GF-D8 (cell line): ENCODE measurements at regions not wholly inside any gene's neighbourhood (a gene's known extent, or its start where the extent isn't known, plus 50 kb on each side); places are given as distances from the start of the nearest gene placed in this dataset.

ENCODE experiments used
- DNase-seq: peaks from one replicate; lab custom pipeline; 2025; lab: John Stamatoyannopoulos, UW

DNA sequence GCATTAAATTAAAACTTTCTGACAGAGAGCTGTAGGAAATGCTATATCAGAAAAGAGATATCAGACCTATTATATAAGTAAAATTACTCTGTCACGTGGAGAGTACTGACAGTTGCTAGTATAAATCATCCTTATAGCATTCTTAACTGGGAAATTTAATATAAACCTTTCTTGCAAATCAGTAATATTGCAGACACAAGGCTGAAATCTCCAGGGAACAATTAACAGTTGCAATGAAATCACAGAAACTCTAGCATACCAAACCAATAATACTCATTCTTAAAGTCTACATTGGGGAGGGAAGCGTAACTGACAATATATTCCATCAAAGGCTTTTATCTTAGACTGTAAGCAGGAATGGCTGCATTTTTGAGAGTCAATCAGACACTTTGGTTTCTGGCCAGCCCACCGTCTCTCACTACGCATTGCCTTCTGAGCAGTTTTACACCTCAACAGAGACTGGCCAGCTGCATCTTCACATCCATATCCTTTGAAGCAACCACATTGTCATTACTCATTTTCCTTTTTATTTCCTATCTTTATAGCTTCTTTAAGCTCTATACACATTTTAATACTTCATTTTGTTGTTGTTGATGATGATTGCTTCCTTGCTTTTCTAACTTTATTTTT lies 536.0 kb upstream of the CDH2 start:
- DNase-seq, result no peak

DNA sequence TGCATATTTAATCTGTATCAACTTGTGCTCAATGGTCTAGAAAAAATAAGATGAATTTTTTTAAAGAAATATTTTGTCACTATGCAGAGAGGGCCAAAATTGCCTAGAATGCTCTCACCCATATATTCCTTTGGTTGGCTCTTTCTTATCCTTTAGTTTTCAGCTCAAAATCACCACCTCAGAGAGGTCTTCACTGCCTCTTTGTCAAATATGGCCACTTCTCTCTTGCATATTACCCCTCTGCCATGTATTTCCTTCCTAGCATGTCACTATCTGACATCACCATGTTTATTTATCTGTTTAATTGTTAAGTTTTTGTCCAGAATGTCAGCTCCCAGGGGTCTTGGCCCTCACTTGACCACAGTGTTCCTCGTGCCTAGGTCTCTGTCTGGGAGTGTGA lies 535.2 kb upstream of the CDH2 start:
- no peak for DNase-seq

DNA sequence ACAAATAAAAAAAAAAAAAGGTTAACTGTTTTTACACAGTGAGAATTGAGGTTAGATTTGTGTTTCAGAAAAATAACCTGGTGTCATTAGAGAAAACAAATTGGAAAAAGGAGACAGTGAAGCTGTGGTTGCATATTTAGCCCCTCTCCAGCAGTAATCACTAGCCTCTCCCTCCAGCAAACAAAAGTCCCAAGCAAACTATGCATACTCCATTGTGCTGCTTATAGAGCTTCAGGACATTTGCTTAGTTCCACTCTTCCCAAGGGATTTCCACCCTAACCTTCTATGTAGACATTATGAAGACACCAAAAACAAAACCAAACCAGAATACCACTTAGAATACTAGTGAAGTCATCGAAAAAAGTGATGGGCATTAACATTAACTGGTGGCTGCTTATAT lies 534.2 kb upstream of the CDH2 start:
- no peak for DNase-seq

DNA sequence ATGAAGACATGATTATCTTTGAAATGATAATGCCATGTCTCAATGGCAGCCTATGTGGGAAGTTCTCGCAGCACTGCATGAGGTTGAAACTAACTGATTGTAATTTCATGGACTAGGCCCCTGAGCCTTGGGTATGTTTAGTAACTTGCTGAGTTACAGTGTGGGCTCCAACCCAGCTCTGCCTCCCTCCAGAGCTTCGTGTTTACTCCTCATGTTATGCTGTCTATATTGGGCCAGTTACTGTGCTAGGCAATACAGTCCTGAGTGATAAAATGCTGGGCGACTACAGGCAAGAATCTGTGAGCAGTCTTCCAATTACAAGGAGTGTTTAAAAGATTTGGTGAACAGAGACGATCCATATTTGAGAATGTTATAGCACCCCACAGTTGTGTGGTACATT lies 530.1 kb upstream of the CDH2 start:
- DNase-seq, result no peak

DNA sequence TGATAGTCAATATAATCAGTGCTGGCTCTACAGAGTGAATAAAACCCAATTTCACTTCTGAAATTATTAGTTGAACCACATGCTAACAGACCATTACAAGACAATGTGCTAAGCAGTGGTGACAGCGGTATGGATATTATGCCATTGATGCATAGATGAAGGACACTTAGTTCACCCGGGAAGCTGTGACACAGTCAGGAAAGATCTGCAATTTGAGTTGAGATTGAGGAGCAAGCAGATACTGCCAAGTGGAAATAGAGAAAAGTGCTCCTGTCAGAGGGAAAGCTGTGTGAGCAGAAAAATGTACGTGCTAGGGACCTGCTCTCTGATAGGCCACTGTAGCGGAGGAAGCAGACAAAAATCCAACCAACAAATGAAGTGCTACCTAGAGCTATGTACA lies 529.5 kb upstream of the CDH2 start:
- no peak for DNase-seq

DNA sequence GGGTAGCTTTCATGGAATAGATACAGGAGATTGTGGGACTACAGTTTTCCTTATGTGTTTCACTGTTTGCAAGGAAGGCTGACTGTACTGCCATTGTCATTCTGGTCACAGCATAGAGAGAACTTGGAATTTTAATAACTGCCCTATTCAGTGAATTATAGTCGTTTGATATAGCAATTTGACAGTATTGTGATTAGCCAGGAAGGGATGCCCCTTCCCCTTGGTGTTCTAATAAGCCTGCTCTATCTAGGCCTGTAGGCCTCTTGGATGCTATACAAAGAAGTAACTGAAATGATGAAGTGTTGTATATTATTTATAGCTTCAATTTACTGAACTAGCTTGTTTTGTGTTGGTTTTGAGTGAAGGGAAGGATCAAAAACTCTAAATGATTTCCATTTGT lies 528.6 kb upstream of the CDH2 start:
- no peak for DNase-seq

DNA sequence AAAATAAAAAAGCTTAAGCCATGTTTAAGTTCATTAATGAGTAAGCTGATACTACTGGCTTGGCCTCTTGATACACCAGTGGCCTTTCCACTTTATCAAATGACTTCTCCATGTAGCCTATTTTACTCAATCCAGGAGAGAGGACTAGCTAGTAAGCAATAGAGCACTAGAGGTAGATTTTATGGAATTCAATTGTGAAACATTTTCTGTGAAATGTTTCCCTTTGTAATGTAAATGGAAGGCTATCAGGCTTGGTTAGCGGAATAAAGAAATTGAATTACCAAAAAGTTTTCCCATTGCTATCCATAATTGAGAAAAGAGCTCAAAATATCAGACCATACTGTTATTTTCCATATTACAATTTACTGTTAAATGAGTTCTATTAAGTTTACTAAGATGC lies 515.4 kb upstream of the CDH2 start:
- DNase-seq, result no peak

DNA sequence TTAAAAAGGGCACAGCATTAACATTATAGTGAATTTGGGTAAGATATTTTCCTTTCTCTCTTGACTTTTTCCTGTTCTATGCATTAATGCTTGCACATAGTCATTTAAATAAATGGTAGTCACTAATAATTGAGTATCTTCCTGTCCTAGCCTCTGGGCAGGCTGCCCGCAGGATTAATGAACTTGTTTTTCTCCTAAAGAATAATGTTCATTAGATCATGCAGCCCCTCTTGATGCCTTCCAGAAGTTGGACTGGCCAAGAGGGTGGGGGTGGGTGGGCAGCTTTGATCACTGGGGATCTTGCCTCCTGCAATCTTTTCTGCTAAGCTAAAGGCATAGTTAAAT lies 514.5 kb upstream of the CDH2 start:
- no peak for DNase-seq

DNA sequence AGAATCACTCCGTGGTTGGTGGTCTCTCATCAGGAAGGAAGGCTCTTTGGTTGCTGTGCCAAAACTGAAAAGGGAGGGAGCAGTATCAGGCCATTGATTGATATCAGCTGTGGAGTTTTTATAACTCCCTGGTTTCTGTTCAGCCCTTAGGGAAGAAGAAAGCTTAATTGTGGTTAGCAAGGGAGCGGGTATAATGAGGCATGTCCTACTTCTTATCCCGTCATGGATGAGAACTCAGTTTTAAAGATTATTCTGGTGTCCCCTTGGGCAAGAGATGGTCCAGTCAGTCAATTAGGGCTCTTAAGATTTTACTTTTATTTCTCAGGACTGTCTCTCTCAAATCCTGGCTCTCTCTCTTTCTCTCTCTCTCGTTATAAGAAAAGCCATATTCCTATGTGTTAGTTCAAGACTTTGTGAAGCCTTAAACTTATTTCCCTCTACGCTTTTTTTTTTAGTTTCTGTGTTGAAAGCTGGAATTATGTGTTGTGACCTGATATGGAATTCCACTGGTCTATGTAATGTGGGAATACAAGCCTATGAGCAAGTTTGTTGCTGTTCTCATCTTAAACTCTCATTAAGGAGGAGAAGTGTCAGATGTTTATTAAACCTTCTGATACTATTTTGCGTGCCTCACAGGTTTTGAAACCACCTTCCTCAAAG lies 514.0 kb upstream of the CDH2 start:
- no peak for DNase-seq

DNA sequence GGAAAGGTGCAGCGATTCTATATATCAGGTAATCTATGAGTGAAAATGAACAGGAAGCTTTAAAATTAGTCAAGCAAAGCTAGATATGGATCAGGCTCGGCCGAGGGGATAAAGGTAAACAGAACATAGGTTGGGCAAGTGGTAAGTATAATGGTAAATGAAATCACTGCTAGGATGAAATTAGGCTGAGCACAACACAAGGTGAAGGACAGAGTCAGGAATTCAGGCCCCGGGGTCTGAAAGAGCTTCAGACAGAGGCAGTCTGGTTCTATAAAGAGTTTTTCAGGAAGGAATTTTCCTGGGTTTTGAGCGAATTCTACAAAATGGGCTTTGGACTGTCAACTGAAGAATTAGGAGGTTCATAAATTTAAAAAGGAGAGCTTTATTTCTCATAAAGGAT lies 513.2 kb upstream of the CDH2 start:
- DNase-seq, result no peak

DNA sequence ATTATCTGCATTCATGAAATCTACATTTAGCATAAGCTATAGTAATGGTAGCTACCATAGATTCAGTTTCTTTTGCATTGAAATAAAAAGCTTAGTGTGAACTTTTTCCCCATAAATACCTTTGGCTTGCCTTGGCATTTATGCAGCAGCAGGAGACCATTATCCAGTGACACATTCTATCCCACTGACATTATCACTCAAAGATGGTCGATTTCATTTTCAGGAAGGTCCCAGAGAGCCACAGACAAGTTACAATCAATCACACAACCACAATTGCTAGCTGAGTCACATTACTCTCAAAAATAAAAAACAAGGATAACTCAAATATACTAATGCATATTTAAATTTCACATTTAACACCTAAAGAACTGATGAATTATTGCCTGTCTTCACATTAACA lies 512.7 kb upstream of the CDH2 start:
- no peak for DNase-seq

DNA sequence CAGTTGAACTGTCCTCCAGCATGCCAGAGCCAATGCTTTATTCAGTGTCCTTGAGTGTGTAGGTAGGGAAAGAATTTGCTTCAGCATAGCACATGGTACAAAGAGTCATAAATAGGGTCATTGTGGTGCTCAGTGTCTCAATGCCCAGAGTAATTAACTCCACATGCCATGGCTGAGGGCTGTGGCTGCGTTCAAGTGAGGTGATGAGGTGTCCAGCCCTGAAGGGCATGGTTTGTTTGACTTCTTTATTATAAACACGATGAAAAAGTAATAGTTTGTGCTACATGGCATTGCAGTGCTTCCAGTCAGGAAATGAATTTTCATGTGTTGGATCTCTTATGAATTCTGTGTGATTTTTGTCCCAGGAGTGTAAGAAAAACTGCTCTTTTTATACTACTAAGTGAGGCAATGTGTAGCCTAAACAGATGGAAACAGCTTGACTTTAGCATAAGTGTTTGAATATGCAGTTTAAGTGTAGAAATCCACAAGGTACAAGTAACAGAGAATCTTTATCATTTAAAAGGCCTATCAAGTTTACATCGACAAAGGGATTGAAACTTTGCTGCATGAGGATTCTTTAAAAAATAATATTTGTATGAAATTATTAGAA lies 507.9 kb upstream of the CDH2 start:
- no peak for DNase-seq

DNA sequence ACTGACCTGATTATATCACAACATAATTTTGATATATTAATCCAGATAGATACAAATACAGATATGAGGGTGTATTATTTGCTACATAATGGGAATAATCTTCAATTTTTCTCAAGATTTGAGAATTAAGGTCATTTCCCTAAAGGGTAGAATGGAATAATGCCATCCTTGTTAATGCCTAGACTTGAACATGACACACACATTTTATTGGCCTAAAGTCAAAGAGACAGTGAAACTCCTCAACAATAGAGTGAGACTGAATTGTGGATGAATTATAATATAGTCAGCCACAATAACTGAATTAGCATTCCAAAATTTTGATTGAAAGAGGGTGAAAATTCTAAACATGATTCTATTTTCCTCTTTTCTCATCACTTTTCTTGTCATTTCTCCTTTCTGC lies 506.0 kb upstream of the CDH2 start:
- DNase-seq, result no peak

DNA sequence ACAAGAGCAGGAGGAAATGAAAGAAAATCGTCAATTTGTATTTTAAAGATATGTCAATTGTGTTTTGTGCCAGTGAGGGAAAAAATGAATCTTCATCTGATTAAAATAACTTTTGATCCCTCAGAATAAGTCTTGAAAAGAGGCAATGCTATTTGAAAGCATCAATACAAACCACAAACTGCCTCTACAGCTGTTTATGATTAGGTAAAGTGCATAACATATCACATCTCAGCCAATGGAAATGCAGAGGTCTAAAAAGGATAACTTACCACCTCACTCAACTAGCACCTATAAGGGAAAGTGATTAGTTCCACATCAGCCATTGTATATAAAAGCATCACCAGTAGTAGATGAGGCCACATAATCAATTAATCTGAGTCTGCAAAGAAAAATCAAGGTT lies 492.2 kb upstream of the CDH2 start:
- DNase-seq, result no peak

DNA sequence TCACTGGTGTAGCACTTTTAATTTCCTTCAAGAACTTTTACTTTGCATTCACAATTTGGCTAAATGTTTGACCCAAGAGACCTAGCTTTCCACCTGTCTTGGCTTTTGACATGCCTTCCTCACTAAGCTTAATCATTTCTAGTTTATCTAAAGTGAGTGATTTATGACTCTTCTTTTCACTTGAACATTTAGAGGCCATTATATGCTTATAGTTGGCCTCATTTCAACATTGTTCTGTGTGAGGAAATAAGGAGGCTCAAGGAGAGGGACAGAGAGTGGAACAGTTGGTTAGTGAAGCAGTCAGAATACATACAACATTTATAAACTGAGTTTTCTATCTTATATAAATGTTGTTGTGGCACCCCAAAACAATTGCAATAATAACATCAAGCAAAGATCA lies 489.3 kb upstream of the CDH2 start:
- DNase-seq, result no peak

DNA sequence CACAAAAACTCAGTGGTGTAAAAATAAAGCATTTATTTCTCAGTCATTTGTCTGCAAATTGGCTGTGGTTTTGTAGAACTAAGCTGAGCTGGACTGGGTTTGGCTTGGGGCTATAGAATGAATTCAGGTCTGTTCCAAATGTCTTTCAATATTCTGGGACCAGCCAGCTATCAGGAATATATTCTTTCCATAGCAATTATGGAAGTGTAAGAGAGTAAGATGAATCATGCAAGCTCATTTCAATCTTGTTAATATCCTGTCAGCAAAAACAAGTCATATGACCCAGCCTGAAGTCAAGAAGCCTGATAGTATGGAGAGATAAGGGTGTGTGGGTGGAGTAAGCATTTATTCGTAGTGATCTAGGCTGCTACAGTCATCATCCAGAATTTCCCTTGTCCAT lies 481.0 kb upstream of the CDH2 start:
- DNase-seq, result no peak

DNA sequence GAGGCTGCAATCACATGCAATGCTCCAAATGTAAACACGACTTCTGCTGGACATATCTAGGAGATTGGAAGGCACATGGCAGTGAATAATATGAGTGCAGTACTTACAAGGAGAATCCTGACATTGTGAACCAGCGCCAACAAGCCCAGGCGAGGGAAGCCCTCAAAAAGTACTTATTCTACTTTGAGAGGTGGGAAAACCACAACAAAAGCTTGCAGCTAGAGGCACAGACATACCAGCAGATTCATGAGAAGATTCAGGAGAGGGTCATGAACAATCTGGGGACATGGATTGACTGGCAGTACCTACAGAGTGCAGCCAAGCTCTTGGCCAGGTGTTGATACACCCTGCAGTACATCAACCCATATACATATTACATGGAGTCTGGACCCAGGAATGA lies 475.7 kb upstream of the CDH2 start:
- no peak for DNase-seq

DNA sequence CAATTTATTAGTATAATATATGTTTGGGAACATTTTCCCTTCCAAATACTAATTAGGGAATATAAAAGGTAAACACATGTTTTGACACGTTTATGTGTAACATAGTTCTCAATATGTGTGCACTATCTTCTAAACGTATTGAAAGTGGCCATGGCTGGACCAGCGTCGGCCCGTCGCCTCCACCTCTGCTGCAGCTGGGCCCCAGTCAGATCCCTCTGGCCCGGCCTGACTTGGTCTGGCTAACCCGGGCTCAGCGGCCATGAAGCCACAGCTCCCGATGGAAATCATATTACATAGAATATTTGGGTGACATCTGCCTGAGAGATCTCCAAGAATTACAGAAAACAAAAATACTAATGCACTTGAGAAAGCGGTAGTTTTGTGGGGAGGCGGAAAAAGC lies 474.4 kb upstream of the CDH2 start:
- no peak for DNase-seq

DNA sequence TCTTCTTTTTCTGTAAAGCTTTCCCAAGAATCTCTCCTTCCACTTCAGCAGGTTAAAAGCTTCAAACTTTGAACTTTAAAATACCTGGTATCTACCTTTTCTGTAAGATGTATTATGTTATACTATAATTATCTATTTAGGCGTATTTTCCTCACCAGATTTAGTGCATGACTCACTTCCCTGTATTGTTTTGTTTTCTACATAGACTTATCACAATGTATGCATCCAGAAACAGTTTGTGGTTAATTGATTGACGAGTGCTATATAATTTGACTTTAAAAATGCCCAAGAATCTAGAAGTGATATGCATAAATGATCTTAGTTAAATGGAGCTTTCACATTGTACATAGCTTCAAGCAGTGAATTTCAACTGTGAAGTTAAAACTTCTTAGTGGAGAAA lies 473.9 kb upstream of the CDH2 start:
- DNase-seq, result no peak

DNA sequence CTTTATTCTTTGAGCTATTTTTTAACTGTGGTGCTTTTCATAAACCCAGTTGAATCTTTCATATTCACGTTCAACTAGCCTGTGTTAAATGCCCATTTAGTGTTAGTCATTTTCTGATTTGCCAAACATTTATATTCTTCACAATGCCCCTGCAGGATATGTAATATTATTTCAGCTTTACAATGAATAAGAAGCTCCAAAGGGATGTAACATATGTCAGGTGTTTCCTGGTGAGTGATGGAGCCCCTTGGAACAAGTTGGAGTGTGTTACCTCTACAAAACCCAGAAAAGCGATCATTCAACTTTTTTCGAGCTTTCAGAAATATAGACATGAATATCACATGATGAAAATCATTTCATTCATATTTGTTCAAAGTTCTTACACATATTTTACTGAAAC lies 471.0 kb upstream of the CDH2 start:
- DNase-seq, result no peak

DNA sequence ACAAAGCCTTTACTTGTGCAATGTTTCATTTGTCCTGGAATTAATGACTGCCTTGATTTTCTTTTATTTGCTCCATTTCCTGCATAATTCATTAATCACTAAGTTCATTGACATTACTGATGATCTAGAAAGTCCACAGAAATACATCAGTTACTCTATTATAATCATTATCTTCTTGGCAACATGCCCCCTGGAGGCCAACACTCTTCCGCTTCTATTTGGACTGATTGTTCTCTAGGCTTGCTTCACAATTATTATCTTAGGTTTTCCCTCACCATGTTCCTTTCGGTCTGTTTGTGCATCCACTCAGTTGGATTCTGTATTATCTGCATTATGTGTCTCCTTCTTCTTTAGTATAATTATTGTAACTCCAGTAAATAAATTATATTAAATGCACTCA lies 461.0 kb upstream of the CDH2 start:
- no peak for DNase-seq

DNA sequence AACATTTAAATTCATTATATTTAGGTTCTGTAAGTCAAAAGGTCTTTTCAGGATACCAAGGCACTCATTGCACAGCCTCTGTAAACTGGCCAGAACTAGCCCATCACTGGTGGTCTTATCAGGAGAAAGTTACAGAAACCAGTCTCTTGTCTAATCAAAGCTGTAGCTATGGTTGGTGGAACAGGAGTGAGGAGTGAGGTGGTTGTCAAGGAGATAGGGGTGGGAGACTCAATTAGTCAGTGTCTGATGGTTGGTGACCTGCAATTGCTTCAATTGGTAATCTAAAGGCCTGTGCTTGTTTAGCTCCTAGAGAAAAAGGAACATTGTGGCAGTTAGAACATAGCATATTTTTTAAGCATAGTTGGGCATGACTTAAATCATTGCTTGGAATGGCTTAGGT lies 458.6 kb upstream of the CDH2 start:
- no peak for DNase-seq

DNA sequence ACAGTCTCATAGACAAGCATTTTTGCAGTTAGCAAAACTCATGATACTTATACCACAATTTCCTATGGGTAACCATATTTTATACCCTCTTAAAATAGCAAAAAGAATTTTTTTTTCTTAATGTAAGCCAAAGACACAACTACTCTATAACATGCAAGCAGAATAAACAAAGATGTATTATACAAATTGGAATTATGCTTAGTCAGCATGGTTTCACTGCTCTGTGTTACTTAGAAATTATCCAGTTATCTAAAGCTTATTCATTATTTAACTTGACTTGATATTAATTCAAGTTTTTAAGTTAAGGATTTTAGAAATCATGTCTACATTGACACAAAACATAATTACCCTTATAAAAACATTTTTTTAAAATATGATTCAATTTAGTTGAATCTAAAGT lies 449.8 kb upstream of the CDH2 start:
- no peak for DNase-seq

DNA sequence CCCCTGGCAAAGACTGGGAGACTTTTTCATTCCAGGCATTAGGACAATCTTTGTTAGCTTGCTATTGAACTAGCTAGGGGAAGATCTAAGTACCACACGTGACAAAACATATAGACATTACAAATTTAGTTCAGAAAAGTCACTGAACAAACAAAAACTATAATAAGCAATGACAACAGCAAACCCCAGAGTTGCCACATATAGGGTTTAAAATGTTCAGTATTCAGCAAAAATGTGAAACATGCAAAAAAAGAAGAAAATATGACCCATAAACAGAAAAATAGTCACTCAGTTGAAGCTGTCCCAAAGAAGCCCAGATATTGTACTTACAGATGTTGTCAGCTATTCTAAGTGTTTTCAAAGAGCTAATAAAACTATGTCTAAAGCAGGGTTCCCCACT lies 431.1 kb upstream of the CDH2 start:
- no peak for DNase-seq
